ENCODE measurements at regions not wholly inside any gene's neighbourhood (a gene's known extent, or its start where the extent isn't known, plus 50 kb on each side); places are given as distances from the start of the nearest gene placed in this dataset.

GRCh38 chr14:98280436-98280835 is 991.6 kb downstream of the BCL11B start:
- CTCF ChIA-PET: no interaction called here
- TF ChIP-seq, protein P1, sequence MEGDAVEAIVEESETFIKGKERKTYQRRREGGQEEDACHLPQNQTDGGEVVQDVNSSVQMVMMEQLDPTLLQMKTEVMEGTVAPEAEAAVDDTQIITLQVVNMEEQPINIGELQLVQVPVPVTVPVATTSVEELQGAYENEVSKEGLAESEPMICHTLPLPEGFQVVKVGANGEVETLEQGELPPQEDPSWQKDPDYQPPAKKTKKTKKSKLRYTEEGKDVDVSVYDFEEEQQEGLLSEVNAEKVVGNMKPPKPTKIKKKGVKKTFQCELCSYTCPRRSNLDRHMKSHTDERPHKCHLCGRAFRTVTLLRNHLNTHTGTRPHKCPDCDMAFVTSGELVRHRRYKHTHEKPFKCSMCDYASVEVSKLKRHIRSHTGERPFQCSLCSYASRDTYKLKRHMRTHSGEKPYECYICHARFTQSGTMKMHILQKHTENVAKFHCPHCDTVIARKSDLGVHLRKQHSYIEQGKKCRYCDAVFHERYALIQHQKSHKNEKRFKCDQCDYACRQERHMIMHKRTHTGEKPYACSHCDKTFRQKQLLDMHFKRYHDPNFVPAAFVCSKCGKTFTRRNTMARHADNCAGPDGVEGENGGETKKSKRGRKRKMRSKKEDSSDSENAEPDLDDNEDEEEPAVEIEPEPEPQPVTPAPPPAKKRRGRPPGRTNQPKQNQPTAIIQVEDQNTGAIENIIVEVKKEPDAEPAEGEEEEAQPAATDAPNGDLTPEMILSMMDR (IDR thresholded peaks at IDR 0.05; ENCODE audit: control extremely low read depth, extremely low read depth, low read depth, missing control alignments): no peak
- DNase-seq (ENCODE audit: extremely low spot score): no peak
- POLR2A ChIA-PET: no interaction called here

DNA sequence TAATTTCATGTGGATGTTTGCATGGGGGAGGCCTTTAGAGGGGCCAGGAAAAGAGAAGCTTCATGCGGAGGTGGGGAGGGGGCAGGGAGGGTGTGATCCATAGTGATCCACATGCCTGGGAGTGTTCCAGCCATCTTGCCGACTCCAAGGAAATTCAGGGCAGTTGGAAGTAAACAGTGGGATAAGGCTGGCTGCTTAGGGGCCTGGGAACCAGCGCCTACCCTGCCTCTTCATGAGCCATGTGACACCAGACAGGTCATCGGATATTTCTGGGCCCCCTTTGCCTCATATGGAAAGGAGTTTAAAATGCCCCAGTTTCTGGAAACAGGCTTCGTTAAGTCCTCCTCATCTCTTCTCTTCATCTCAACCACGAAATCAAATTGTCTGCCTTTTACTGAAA is 983.2 kb downstream of the BCL11B start:
- TF ChIP-seq, protein P1 (IDR thresholded peaks at IDR 0.05; ENCODE audit: control extremely low read depth, extremely low read depth, low read depth, missing control alignments): no peak
- DNase-seq (ENCODE audit: extremely low spot score): no peak
- ChIA-PET POLR2A (no interaction called here), CTCF (no interaction called here)

DNA sequence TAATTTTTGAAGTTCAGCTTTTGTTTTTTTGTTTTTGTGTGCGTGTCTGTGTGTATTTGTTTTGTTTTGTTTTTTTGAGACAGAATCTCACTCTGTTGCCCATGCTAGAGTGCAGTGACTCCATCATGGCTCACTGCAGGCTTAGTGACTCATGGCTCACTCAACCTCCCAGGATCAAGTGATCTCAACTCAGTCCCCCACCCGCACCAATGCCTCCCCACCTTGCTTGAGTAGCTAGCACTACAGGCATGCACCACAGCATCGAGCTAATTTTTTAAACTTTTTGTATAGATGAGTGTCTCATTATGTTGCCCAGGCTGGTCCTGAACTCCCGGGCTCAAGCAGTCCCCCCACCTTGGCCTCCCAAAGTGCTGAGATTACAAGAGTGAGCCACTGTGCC is 981.4 kb downstream of the BCL11B start:
- TF ChIP-seq, protein P1 (IDR thresholded peaks at IDR 0.05; ENCODE audit: control extremely low read depth, extremely low read depth, low read depth, missing control alignments): no peak
- ChIA-PET POLR2A (no interaction called here), CTCF (no interaction called here)
- no peak for DNase-seq (ENCODE audit: extremely low spot score)

DNA sequence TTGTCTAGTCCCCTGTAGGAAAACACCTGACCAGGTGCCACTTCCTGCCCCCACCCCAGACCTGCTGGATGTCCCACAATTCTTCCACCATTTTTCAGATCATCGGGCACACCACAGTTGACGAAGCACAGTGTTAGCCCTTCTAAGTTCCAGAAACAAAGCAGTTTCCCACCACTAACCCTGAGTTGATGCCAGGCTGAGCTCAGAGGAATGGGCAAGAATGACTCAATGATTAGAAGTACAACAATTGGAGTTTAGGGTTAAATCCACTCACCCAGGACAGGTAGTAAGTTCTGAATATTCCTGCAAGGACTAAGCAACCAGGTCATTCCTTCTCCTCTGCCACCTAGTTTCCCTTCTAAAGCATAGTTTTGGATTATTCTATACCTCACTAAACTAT is 979.8 kb downstream of the BCL11B start:
- TF ChIP-seq, protein P1 (IDR thresholded peaks at IDR 0.05; ENCODE audit: control extremely low read depth, extremely low read depth, low read depth, missing control alignments): no peak
- CTCF ChIA-PET: no interaction called here
- POLR2A ChIA-PET: no interaction called here
- no peak for DNase-seq (ENCODE audit: extremely low spot score)

DNA sequence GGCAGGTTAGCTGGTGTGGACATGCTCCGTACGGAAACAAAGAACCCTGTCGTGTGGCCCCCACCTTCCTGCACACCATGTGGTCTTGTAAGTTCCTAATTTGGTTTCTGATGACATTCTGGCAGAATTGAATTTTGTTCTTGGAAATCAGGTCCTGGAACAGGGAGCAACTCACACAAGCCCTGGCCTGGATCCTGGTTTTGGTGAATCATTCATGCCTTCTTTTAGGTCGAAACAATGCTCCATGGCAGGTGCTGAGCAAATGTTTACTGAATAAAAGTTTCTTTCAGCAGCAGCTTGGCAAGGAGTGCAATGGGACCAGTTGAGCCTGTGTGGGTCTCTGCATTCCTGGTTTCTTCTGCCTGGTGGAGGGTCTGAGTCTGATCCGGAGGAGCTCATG is 978.4 kb downstream of the BCL11B start:
- no peak for DNase-seq (ENCODE audit: extremely low spot score)
- TF ChIP-seq, protein P1 (IDR thresholded peaks at IDR 0.05; ENCODE audit: control extremely low read depth, extremely low read depth, low read depth, missing control alignments): no peak
- CTCF ChIA-PET: no interaction called here
- POLR2A ChIA-PET: no interaction called here

GRCh38 chr14:98296895-98297294 is 975.1 kb downstream of the BCL11B start:
- TF ChIP-seq, protein P1 (IDR thresholded peaks at IDR 0.05; ENCODE audit: control extremely low read depth, extremely low read depth, low read depth, missing control alignments): no peak
- POLR2A ChIA-PET: no interaction called here
- DNase-seq (ENCODE audit: extremely low spot score): no peak
- CTCF ChIA-PET: interaction anchor here (1.4 kb wide), 1 partner anchor 28 kb away, joined by 3 read pairs; no protein-coding TSS in a partner anchor

DNA sequence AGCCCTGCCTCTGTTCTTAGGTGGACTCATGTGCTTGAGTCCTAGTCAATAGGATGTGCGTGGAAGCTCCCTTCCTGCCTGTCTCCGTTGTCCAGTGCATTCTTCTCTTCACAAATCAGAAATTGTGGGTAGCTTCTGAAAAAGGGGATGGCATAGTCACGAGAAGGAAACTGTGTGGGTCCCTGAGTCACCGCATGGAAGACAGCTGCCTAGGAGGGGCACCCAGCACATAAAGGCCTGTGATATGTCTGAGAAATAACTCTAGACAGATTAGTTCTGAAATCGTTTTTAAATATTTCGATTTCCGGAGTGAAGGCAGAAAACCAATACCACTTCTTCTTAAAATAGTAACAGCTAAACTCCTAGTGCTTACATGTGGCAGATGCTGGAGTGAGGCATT is 974.4 kb downstream of the BCL11B start:
- no peak for DNase-seq (ENCODE audit: extremely low spot score)
- TF ChIP-seq, protein P1 (IDR thresholded peaks at IDR 0.05; ENCODE audit: control extremely low read depth, extremely low read depth, low read depth, missing control alignments): no peak
- ChIA-PET CTCF (interaction anchor here (1.4 kb wide), 1 partner anchor 29 kb away, joined by 3 read pairs; no protein-coding TSS in a partner anchor), POLR2A (no interaction called here)
